HG03280 (cell line): ENCODE measurements at regions not wholly inside any gene's neighbourhood (a gene's known extent, or its start where the extent isn't known, plus 50 kb on each side); places are given as distances from the start of the nearest gene placed in this dataset.
A peak's percentile ranks its signal among the peaks of the same experiment; 100 is the strongest.
"Not testable (repeated sequence)": the region's sequence is repeated elsewhere in the genome, so short reads cannot be mapped to it uniquely, and the experiment has no call there.

Source experiments
- ATAC-seq: cut with Tn5 transposase; IDR thresholded peaks from one replicate; pipeline ENCODE4 v1.9.1; 2021; ENCODE audit warnings: mild to moderate bottlenecking, moderate library complexity; ENCODE audit not compliant: unreplicated experiment

GRCh38 chr2:111355823-111356511 lies 235.3 kb downstream of the BCL2L11 start:
- not testable (repeated sequence) for ATAC-seq

DNA sequence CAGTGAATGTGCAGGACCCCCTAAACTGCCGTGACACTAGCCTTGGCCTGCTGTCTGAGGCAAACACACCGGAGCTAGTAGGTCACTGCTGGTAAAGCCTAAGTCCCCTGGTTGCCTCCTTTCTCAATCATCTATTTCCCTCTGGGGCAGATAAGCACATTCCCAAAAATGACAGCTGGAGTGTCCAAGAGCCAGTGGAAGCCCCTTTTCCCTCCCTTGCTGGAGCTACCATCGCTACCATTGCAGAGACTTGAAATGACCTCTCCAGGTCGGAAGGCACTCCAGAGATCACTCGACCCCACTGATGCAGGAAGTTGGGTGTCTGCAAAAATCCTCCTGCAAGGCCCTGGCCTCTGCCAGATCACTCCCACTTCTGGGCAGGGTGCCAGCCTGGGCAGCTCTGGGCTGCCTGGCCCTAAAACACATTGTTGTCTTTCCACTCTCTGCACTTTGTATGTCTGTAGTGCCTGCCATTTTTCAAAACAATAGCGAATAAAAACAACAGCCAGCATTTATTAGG lies 235.9 kb downstream of the BCL2L11 start:
- not testable (repeated sequence) for ATAC-seq

DNA sequence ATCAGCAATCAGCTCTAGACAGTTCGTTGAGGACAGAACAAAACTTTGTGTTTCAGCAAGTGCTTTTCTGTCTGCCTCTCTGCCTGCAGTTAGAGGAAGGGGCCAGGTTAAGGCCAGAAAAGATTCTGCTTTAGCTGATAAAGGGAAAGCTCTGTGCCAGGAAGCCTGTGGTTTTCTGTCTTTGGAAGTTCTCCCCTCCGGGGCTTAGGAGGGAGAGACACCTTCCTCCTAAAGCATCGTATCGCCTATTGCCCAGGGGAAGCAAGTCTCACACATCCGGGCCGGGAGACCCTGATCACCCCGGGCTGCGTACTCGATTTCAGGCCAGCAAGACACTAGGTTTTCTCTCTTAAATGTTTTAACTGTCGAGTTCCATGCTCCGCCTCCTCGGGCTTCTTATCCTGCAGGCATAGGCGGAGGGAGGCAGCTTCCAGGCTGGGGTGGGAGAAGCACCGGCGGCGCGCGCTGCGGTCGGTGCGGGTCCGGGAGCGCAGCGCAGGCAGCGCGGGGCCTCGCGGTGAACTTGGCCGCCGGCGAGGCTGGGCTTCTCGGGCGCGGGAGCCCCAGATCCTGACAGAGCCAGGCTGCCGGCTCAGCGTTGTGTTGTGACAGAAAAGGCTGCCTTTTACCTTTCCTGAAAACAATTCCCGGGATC lies 245.4 kb downstream of the BCL2L11 start:
- not testable (repeated sequence) for ATAC-seq

DNA sequence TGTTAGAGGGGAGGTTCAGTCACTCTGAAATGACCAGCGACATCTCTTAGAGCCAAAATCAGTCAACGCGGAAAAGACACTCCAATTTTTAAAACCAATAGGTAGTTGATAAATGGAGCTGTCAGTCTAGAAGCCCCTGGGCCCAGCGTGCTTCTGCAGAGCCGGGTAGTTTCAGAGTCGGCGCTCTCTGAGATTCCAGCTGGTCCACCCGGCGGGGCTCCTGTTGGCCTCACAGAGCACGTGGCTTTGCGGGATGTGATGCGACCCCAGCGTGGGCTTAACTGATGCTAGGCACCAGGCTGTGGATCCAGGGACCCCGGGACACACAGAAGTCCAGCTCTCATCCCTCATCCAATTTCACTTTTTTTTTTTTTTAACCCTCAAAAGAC lies 245.9 kb downstream of the BCL2L11 start:
- ATAC-seq = not testable (repeated sequence)

DNA sequence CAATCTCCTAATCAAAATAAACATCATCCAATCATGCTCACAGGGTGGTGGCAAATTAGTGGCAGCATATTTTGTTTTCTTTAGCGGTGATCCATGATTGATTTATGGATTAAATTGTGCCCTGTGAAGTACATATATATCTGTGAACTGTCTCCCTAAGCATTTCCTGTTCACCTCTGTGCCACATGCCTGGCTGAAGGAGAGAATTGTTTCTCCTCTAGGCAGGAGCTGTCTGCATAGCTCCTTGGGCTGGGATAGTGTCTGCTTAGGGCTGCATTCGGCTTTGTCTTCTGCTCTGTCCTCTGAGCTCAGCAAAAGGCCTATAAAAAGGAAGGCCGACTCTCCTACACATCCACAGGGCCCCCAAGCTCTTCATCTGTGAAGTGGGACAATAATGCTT lies 246.4 kb downstream of the BCL2L11 start:
- not testable (repeated sequence) for ATAC-seq

DNA sequence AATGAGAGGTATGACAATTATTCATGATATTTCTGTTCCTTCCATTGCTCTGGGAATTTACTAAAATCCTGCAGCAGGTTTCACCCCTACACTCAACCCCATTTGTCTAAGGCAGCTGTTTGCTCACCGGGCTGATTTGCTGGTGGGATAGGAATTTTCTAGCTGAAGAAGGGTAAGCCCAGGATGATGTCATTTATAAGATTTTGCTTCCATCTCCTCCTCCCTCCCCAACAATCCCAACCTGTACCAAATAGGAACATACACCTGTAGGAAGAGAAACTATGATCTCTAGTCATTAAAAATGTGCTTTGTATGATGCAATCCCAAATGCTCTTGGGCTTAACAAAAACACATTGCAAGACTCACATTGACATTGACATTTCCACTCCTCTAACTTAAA lies 247.2 kb downstream of the BCL2L11 start:
- ATAC-seq = not testable (repeated sequence)

GRCh38 chr2:111368288-111368687 lies 247.6 kb downstream of the BCL2L11 start:
- peak; percentile 55 for ATAC-seq

GRCh38 chr2:111373060-111373459 lies 252.3 kb downstream of the BCL2L11 start:
- not testable (repeated sequence) for ATAC-seq

DNA sequence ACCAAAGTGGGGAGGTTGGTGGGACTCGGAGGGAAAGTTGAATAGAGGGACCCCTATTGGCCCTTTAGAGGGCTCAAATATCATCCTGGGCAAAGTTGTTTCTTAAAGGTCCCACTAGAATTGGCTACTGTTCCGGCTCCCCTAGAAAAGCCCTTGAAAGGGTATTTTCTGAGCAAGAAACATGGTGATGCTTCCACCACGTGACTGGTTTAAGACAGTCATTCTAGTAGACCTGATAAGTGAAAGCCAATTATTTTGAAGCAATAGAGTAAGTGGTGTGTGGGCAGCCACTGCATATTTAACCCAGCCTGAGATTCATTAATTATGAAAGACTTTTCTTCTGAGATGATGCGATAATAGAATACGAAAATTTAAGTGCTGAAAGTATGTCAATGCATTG lies 253.3 kb downstream of the BCL2L11 start:
- ATAC-seq = not testable (repeated sequence)

- not testable (repeated sequence) for ATAC-seq
Measured at GRCh38 chr2:111374734-111375133, 254.0 kb downstream of the BCL2L11 start.

GRCh38 chr2:111375320-111375883 lies 254.7 kb downstream of the BCL2L11 start:
- not testable (repeated sequence) for ATAC-seq

- not testable (repeated sequence) for ATAC-seq
Measured at GRCh38 chr2:111376272-111376970, 255.7 kb downstream of the BCL2L11 start.

GRCh38 chr2:111376971-111377352 lies 256.2 kb downstream of the BCL2L11 start:
- not testable (repeated sequence) for ATAC-seq

- not testable (repeated sequence) for ATAC-seq
Measured at GRCh38 chr2:111377386-111377959, 256.8 kb downstream of the BCL2L11 start.

- not testable (repeated sequence) for ATAC-seq
Measured at GRCh38 chr2:111378348-111378747, 257.6 kb downstream of the BCL2L11 start.

DNA sequence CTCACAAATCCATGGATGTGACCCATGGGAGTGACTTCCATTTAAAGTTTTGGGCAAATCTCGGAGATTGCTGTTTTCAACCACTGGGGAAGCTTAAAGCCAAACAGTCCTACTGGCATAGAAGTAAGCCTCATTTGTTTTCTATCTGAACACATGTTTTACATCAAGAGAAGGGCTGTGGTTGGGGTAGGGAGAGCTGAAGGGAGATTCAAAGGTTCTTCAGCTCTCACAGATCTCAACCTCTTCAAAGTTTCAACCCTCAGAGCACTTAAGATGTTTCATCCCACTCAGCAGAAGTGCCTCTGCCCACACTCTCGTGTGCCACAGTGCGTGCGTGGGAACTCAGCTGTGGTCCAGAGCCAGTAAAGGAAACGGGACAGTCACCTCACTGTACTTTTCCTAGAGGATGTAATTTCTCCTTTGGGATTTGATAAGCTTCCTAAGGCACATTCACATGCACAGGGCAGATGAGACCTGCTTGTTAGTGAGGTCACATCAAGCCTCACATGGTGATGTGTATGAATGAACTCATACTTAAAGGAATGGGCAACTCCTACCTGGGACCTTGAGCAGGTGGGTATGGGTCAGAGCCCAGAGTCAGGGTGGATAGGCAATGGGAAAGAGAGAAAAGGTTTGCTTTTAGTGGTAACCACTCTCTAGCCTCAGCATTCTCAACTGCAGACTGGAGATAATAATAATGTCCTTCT lies 260.2 kb downstream of the BCL2L11 start:
- not testable (repeated sequence) for ATAC-seq

DNA sequence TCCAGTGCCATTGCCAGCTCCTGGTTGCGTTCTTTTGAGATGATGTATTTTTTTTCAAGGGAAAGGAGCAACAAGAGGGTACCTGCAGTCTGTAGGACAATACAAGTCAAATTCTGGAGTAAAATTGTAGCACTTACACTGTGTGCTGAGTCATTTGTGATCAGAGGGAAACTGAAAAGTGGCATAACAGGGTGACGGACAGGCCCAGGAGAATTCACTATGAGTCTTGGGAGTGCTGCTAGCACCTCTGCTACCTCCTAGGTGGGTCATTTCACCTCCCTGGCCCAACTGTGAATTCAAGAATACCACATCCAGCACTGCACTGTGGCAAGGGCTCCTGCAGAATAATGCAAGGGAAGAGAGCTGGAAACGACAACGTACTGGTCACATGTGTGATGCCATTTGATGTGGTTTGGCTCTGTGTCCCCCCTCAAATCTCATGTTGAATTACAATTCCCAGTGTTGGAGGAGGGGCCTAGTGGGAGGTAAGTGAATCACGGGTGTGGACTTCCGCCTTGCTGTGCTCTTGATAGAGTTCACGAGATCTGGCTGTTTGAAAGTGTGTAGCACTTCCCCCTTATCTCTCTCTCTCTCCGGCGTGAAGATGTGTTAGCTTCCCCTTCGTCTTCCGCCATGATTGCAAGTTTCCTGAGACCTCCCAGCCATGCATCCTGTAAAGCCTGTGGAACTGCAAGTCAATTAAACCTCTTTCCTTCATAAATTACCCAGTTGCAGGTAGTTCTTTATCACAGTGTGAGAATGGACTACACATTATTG lies 261.0 kb downstream of the BCL2L11 start:
- ATAC-seq = not testable (repeated sequence)

GRCh38 chr2:111382507-111382906 lies 261.8 kb downstream of the BCL2L11 start:
- not testable (repeated sequence) for ATAC-seq

GRCh38 chr2:111383311-111383710 lies 262.6 kb downstream of the BCL2L11 start:
- not testable (repeated sequence) for ATAC-seq
